ENCODE measurements at regions not wholly inside any gene's neighbourhood (a gene's known extent, or its start where the extent isn't known, plus 50 kb on each side); places are given as distances from the start of the nearest gene placed in this dataset.

DNA sequence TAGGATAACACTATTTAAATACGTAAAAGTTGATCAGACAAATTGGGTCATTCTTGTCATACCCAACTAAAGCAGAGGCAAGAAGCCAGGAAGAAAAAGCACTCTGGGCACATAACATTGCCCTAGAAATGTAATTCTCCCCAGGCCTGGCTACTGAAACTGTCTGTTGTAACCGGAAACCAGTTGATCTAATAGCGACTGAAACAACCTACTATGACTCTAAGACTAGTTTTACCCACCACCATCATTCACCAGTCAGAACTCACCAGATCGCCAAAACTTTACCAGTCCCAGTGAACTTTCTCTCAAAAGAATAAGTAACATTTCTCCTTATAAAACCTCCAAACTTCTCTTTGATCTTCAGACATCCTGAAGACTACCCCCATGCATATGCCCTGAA lies 99.3 kb upstream of the WWC1 start:
- Histone ChIP-seq H3K36me3 (ENCODE audit: insufficient read depth, low read length) (no peaks in the 10 kb centered on the region), H3K27me3 (ENCODE audit: insufficient read depth, low read length) (no peaks in the 10 kb centered on the region), H3K4me2 (ENCODE audit: low read length) (no peak overlapping the region), H3K27ac (ENCODE audit: low read depth, low read length, poor library complexity, severe bottlenecking) (no peak overlapping the region), H3K9ac (ENCODE audit: low read length) (no peak overlapping the region), H2AFZ (ENCODE audit: low read length) (no peak overlapping the region), H3K4me1 (ENCODE audit: insufficient read depth, low read length, severe bottlenecking) (no peaks in the 10 kb centered on the region), H3K4me3 (ENCODE audit: low read depth, low read length, poor library complexity, severe bottlenecking) (no peak overlapping the region), H3K79me2 (ENCODE audit: insufficient read depth, low read length) (no peaks in the 10 kb centered on the region), H3K9me2 (ENCODE audit: low read depth, low read length) (no peaks in the 10 kb centered on the region), H3K9me3 (ENCODE audit: low read length) (no peaks in the 10 kb centered on the region), H3F3A (ENCODE audit: insufficient read depth, low read length) (no peaks in the 10 kb centered on the region), H4K20me1 (ENCODE audit: insufficient read depth, low read length) (no peaks in the 10 kb centered on the region)
- TF ChIP-seq EZH2 (IDR thresholded peaks at IDR 0.05; ENCODE audit: borderline replicate concordance, low read length), result no peak
- TF ChIP-seq, protein P1, sequence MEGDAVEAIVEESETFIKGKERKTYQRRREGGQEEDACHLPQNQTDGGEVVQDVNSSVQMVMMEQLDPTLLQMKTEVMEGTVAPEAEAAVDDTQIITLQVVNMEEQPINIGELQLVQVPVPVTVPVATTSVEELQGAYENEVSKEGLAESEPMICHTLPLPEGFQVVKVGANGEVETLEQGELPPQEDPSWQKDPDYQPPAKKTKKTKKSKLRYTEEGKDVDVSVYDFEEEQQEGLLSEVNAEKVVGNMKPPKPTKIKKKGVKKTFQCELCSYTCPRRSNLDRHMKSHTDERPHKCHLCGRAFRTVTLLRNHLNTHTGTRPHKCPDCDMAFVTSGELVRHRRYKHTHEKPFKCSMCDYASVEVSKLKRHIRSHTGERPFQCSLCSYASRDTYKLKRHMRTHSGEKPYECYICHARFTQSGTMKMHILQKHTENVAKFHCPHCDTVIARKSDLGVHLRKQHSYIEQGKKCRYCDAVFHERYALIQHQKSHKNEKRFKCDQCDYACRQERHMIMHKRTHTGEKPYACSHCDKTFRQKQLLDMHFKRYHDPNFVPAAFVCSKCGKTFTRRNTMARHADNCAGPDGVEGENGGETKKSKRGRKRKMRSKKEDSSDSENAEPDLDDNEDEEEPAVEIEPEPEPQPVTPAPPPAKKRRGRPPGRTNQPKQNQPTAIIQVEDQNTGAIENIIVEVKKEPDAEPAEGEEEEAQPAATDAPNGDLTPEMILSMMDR (IDR thresholded peaks at IDR 0.05; ENCODE audit: low read length), result no peak

DNA sequence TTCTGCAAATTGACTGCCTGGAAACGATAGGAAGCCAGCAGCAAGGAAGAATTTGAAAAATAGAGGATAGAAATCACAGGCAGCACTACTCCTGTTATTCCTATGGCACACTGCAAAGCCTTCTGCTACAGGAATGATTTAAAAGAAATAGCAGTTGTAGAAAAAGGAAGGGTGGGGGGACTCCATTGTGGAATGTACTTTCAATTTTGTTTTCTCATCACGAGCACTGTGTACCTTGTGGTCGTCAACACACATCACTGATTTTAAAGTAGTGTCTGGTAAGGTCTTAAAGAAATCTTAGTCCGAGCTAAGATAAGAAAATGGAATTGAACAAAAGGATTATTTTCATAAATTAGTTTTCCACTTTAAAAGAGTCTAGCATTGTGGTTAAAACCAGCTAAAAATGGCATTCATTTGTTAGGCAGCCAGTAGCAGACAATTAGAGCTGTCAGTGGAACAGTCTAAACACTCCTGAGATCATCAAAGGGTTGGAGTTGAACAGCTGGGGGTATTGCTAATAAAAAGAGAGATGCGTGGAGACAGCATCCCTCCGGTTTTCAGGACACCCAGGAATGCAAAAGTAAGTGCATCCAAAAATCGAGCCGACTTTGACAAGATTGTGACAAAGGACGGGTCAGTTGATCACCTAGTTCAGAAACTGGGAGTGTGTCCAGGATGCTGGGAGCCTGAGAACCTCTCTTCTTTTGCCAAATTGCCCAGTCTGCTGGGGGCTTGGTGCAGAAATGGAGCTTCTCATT lies 97.8 kb upstream of the WWC1 start:
- Histone ChIP-seq H3K27me3 (ENCODE audit: insufficient read depth, low read length) (no peaks in the 10 kb centered on the region), H3K4me1 (ENCODE audit: insufficient read depth, low read length, severe bottlenecking) (no peaks in the 10 kb centered on the region), H3K9me2 (ENCODE audit: low read depth, low read length) (no peaks in the 10 kb centered on the region), H2AFZ (ENCODE audit: low read length) (no peak overlapping the region), H3K4me2 (ENCODE audit: low read length) (no peak overlapping the region), H3F3A (ENCODE audit: insufficient read depth, low read length) (no peaks in the 10 kb centered on the region), H3K9me3 (ENCODE audit: low read length) (no peaks in the 10 kb centered on the region), H3K9ac (ENCODE audit: low read length) (no peak overlapping the region), H3K4me3 (ENCODE audit: low read depth, low read length, poor library complexity, severe bottlenecking) (no peak overlapping the region), H4K20me1 (ENCODE audit: insufficient read depth, low read length) (no peaks in the 10 kb centered on the region), H3K79me2 (ENCODE audit: insufficient read depth, low read length) (no peaks in the 10 kb centered on the region), H3K36me3 (ENCODE audit: insufficient read depth, low read length) (no peaks in the 10 kb centered on the region), H3K27ac (ENCODE audit: low read depth, low read length, poor library complexity, severe bottlenecking) (no peak overlapping the region)
- TF ChIP-seq, protein P1 (IDR thresholded peaks at IDR 0.05; ENCODE audit: low read length), result no peak
- TF ChIP-seq EZH2 (IDR thresholded peaks at IDR 0.05; ENCODE audit: borderline replicate concordance, low read length), result no peak

DNA sequence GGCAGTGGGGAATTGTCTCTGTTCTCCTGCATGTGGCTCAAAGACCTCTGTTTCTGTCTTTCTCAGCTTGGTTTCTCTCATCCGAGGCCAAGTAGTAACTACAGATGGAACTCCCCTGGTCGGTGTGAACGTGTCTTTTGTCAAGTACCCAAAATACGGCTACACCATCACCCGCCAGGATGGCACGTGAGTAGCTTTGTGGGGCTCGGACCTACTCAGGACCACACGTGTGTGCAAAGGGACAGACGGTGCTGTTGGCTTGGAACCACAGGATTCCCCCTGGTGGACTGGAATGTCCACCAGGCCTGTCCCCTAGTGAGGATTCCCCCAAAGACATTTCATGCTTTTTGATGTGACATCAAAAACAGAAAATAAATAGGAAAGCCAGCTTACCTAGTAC lies 96.3 kb upstream of the WWC1 start:
- H3K79me2 ChIP-seq (ENCODE audit: insufficient read depth, low read length), result no peaks in the 10 kb centered on the region
- H3K9me3 ChIP-seq (ENCODE audit: low read length), result no peaks in the 10 kb centered on the region
- H3K27ac ChIP-seq (ENCODE audit: low read depth, low read length, poor library complexity, severe bottlenecking), result no peak overlapping the region
- H3K36me3 ChIP-seq (ENCODE audit: insufficient read depth, low read length), result no peaks in the 10 kb centered on the region
- no peak overlapping the region for H3K4me2 ChIP-seq (ENCODE audit: low read length)
- no peak overlapping the region for H3K9ac ChIP-seq (ENCODE audit: low read length)
- H4K20me1 ChIP-seq (ENCODE audit: insufficient read depth, low read length), result no peaks in the 10 kb centered on the region
- H3F3A ChIP-seq (ENCODE audit: insufficient read depth, low read length), result no peaks in the 10 kb centered on the region
- no peak overlapping the region for H2AFZ ChIP-seq (ENCODE audit: low read length)
- no peak for TF ChIP-seq EZH2 (IDR thresholded peaks at IDR 0.05; ENCODE audit: borderline replicate concordance, low read length)
- TF ChIP-seq, protein P1 (IDR thresholded peaks at IDR 0.05; ENCODE audit: low read length), result no peak
- no peaks in the 10 kb centered on the region for H3K4me1 ChIP-seq (ENCODE audit: insufficient read depth, low read length, severe bottlenecking)
- H3K27me3 ChIP-seq (ENCODE audit: insufficient read depth, low read length), result no peaks in the 10 kb centered on the region
- no peaks in the 10 kb centered on the region for H3K9me2 ChIP-seq (ENCODE audit: low read depth, low read length)
- H3K4me3 ChIP-seq (ENCODE audit: low read depth, low read length, poor library complexity, severe bottlenecking), result no peak overlapping the region
